OCI-LY3 (cell line): ENCODE measurements at regions not wholly inside any gene's neighbourhood (a gene's known extent, or its start where the extent isn't known, plus 50 kb on each side); places are given as distances from the start of the nearest gene placed in this dataset.

Experiments
- H2AFZ ChIP-seq: fragments of 200-600, 300-600 bp; shearing (Covaris generic); 2 replicates; pipeline ENCODE4 v1.6.0; 2014; ENCODE audit warnings: antibody characterized with exemption, low read depth, low read length
- H3K27ac ChIP-seq: fragments of 200-600, 300-600 bp; sonication (generic); 2 replicates; pipeline ENCODE4 v1.5.1; 2014; ENCODE audit warnings: mild to moderate bottlenecking, low read length, moderate library complexity, mixed read lengths
- H3K27me3 ChIP-seq: fragments of 200-600, 300-600 bp; sonication (generic); 2 replicates; pipeline ENCODE4 v1.6.1; 2014; ENCODE audit warnings: low read depth, low read length, mixed read lengths
- H3K36me3 ChIP-seq: fragments of 200-600, 300-600 bp; sonication (generic); replicated peaks from 2 replicates; pipeline ENCODE3; 2014; ENCODE audit warnings: low read depth, low read length, mixed read lengths
- H3K4me1 ChIP-seq: fragments of 300-600, 200-600 bp; sonication (generic); 2 replicates; pipeline ENCODE4 v1.6.1; 2014; ENCODE audit warnings: low read length, mixed read lengths
- H3K4me2 ChIP-seq: fragments of 200-600, 300-600 bp; sonication (generic); 2 replicates; pipeline ENCODE4 v1.6.1; 2014; ENCODE audit warnings: low read length, mixed read lengths
- H3K4me3 ChIP-seq: fragments of 300-600, 200-600 bp; sonication (generic); 2 replicates; pipeline ENCODE4 v1.5.1; 2014; ENCODE audit warnings: antibody characterized with exemption, mild to moderate bottlenecking, low read length, moderate library complexity
- H3K79me2 ChIP-seq: fragments of 300-600, 200-600 bp; shearing (Covaris generic); 2 replicates; pipeline ENCODE4 v1.6.1; 2014; ENCODE audit warnings: mild to moderate bottlenecking, low read length, mixed read lengths
- H3K9ac ChIP-seq: fragments of 300-600, 200-600 bp; shearing (Covaris generic); 2 replicates; pipeline ENCODE4 v1.6.0; 2014; ENCODE audit warnings: mild to moderate bottlenecking, low read length, moderate library complexity
- H3K9me3 ChIP-seq: fragments of 200-600, 300-600 bp; shearing (Covaris generic); 2 replicates; pipeline ENCODE4 v1.6.1; 2014; ENCODE audit warnings: low read length, mixed read lengths; ENCODE audit not compliant: insufficient read depth
- H4K20me1 ChIP-seq: fragments of 200-600, 300-600 bp; sonication (generic); 2 replicates; pipeline ENCODE4 v1.6.1; 2016; ENCODE audit warnings: low read length, mixed read lengths; ENCODE audit not compliant: insufficient read depth
- EZH2phosphoT487 ChIP-seq: fragments of 200-600 bp; shearing (Covaris generic); IDR thresholded peaks from 2 replicates; pipeline ENCODE4 v1.6.1; 2018; ENCODE audit warnings: antibody characterized with exemption, mixed run types, low read depth
- TF ChIP-seq, protein P1 (sequence below): fragments of 200-600, 300-600 bp; sonication (generic); IDR thresholded peaks from 2 replicates; pipeline ENCODE4 v1.5.1; 2014; ENCODE audit warnings: antibody characterized with exemption, low read length, low read depth

DNA sequence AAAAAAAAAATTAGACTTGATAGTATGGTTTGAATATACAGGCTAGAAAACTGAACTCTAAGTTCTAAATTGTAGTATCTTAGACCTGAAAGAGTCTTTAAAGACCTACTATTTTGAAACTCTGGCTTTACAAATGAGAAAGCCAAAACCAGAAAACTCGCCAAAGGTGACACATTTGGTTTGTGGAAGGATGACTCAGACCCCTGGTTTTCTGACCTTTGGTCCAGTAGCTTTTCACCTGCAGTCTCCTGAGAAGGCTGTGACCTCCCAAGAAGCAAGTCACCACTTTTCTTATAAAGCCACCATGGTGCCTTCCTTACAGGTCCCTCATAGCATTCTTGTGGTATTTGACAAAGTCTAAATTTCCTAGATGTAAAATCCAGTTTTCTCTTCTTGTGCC, 102.1 kb upstream of the CEP78 start:
- Histone ChIP-seq H2AFZ (no peak overlapping the region), H4K20me1 (no peaks in the 10 kb centered on the region), H3K4me1 (peaks cover 9% of the 10 kb centered on the region), H3K4me3 (no peak overlapping the region), H3K79me2 (no peaks in the 10 kb centered on the region), H3K4me2 (no peak overlapping the region), H3K9ac (no peak overlapping the region), H3K9me3 (no peaks in the 10 kb centered on the region), H3K27ac (no peak overlapping the region), H3K27me3 (no peaks in the 10 kb centered on the region), H3K36me3 (no peaks in the 10 kb centered on the region)
- no peak for TF ChIP-seq EZH2phosphoT487
- TF ChIP-seq, protein P1, sequence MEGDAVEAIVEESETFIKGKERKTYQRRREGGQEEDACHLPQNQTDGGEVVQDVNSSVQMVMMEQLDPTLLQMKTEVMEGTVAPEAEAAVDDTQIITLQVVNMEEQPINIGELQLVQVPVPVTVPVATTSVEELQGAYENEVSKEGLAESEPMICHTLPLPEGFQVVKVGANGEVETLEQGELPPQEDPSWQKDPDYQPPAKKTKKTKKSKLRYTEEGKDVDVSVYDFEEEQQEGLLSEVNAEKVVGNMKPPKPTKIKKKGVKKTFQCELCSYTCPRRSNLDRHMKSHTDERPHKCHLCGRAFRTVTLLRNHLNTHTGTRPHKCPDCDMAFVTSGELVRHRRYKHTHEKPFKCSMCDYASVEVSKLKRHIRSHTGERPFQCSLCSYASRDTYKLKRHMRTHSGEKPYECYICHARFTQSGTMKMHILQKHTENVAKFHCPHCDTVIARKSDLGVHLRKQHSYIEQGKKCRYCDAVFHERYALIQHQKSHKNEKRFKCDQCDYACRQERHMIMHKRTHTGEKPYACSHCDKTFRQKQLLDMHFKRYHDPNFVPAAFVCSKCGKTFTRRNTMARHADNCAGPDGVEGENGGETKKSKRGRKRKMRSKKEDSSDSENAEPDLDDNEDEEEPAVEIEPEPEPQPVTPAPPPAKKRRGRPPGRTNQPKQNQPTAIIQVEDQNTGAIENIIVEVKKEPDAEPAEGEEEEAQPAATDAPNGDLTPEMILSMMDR = no peak

GRCh38 chr9:78132701-78133058, 101.1 kb upstream of the GNAQ start:
- H3K36me3 ChIP-seq = no peaks in the 10 kb centered on the region
- H3K9ac ChIP-seq = no peak overlapping the region
- H2AFZ ChIP-seq = peak overlapping the region; percentile 90
- no peak overlapping the region for H3K27ac ChIP-seq
- no peak for TF ChIP-seq EZH2phosphoT487
- TF ChIP-seq, protein P1 = no peak
- H3K27me3 ChIP-seq = no peaks in the 10 kb centered on the region
- peaks cover 9% of the 10 kb centered on the region for H3K4me1 ChIP-seq
- no peaks in the 10 kb centered on the region for H3K79me2 ChIP-seq
- peak overlapping the region; percentile 48 for H3K4me2 ChIP-seq
- no peaks in the 10 kb centered on the region for H4K20me1 ChIP-seq
- H3K9me3 ChIP-seq = no peaks in the 10 kb centered on the region
- peak overlapping the region; percentile 36 for H3K4me3 ChIP-seq

DNA sequence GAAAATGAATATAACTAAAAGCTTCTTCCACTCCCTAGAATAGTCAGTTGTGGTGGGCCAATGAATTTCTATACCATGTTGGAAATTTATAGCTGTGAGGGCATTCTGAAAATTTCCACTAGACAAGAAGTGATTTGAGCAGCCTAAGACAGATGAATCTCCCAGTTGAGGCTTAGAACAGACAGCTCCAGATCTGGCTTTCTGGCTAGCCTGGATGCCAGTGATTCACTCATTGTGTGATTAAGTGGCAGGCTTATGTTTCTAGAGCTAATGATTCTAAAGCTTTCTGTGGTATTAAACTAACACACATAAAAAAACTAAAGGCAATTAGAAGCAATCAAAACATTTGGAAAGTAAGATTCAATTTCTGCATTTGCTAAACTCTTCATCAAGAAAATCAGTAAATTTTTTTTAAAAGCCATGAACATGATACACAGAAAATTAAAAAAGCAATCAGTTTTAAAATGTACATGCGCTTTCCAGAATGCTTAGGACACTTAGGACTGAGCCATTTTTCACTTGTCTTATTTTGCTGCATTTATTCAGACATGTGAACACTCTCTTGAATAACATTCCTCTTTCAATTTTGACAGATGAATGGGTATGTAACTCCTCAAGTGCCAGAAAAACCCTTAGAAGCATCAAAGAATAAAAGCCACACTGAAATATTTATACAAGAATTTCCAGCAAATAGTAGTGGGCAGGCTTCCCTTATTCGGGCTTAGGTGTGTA, 100.5 kb upstream of the GNAQ start:
- TF ChIP-seq EZH2phosphoT487 = no peak
- TF ChIP-seq, protein P1 = no peak
- Histone ChIP-seq H4K20me1 (no peaks in the 10 kb centered on the region), H3K79me2 (no peaks in the 10 kb centered on the region), H3K27ac (no peak overlapping the region), H3K4me3 (peak overlapping the region; percentile 36; the same call in 1 of the 2 replicates), H3K9me3 (no peaks in the 10 kb centered on the region), H2AFZ (peak overlapping the region; percentile 90), H3K4me1 (peaks cover 9% of the 10 kb centered on the region), H3K4me2 (peak overlapping the region; percentile 48), H3K27me3 (no peaks in the 10 kb centered on the region), H3K36me3 (no peaks in the 10 kb centered on the region), H3K9ac (no peak overlapping the region)

DNA sequence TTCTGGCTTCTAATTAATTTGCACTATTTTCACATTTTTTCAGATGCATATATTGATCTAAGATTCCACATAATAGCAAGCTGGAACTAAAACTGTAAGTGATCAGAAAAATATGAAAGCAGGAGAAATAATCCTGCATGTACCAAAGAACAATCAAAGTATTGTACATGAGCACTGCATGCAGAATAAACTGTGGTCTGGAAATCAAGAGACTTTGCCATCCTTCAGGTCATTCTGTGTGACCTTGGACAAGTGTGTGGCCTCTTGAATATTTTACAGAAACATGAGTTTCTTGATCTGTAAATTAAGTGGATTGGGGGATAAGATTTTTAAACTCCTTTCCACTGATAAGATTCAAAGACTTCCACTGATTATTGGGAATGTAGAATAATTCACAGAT, 99.2 kb upstream of the GNAQ start:
- Histone ChIP-seq H3K9me3 (no peaks in the 10 kb centered on the region), H3K4me3 (no peak overlapping the region), H3K4me2 (no peak overlapping the region), H3K27ac (no peak overlapping the region), H3K79me2 (no peaks in the 10 kb centered on the region), H4K20me1 (no peaks in the 10 kb centered on the region), H3K4me1 (peaks cover 9% of the 10 kb centered on the region), H3K27me3 (no peaks in the 10 kb centered on the region), H2AFZ (no peak overlapping the region), H3K9ac (no peak overlapping the region), H3K36me3 (no peaks in the 10 kb centered on the region)
- TF ChIP-seq EZH2phosphoT487 = no peak
- TF ChIP-seq, protein P1 = no peak
